ENCODE measurements at regions not wholly inside any gene's neighbourhood (a gene's known extent, or its start where the extent isn't known, plus 50 kb on each side); places are given as distances from the start of the nearest gene placed in this dataset.

DNA sequence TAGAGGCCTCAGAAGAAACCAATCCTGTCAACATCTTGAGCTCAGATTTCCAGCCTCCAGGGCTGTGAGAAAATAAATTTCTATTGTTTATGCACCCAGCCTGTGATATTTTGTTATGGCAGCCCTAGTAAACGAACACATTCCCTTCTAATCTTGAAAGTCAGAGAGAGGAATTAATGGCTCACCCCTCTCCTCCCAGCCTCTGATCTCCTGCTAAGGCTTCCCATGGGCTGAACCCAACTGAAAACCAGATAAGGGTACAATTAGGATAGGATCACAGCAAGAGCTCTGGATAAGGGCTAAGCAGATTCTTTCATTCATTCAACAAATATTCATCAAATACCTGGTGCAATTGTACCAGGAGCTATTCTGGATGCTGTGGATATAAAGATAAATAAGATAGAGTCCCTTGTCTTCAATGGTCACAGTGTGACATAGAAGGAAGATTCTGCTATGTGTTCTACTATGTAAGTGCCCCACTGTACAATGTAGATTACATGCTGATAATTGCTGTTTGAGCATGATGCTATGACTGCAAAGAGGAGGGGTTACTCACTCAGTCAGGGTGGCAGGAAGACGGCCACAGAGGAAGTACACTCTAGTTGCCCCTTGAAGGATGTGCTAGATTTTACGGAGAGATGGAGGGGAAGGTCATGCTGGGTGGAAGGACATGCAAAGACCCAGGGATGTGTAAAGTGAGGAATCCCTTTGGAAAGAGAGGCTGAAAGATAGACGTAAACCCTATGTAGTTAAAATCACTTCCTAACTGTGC lies 203.3 kb upstream of the JUN start:
- POLR2A ChIA-PET, result no interaction called here
- H3K4me3 ChIP-seq (ENCODE audit: low read depth, low read length), result no peak overlapping the region
- TF ChIP-seq, protein P1, sequence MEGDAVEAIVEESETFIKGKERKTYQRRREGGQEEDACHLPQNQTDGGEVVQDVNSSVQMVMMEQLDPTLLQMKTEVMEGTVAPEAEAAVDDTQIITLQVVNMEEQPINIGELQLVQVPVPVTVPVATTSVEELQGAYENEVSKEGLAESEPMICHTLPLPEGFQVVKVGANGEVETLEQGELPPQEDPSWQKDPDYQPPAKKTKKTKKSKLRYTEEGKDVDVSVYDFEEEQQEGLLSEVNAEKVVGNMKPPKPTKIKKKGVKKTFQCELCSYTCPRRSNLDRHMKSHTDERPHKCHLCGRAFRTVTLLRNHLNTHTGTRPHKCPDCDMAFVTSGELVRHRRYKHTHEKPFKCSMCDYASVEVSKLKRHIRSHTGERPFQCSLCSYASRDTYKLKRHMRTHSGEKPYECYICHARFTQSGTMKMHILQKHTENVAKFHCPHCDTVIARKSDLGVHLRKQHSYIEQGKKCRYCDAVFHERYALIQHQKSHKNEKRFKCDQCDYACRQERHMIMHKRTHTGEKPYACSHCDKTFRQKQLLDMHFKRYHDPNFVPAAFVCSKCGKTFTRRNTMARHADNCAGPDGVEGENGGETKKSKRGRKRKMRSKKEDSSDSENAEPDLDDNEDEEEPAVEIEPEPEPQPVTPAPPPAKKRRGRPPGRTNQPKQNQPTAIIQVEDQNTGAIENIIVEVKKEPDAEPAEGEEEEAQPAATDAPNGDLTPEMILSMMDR (IDR thresholded peaks at IDR 0.05; ENCODE audit: insufficient read depth, low read length, missing control alignments), result no peak
- DNase-seq (ENCODE audit: low read depth, low spot score), result no peak
- CTCF ChIA-PET, result interaction anchor here (0.9 kb wide), 1 partner anchor 712 kb away, joined by 3 read pairs; no protein-coding TSS in a partner anchor

DNA sequence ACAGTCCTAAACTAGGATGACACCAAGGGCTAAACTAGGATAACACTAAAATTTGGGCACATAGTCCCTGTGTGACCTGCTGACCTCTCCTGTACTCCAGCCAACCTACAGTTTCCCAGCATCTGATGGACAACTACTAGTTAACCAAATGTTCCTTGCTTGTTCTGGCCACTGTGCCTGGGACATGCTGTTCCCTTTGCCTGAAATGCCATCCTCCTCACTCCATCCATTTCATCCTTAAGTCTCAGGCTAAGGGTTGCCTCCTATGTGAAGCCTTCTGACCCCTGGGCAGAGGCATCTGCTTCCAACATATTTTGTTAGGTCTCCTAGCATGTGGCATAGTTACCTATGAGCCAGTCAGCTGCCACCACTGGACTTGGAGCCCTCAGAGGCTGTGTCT lies 204.9 kb upstream of the JUN start:
- ChIA-PET CTCF (no interaction called here), POLR2A (no interaction called here)
- H3K4me3 ChIP-seq (ENCODE audit: low read depth, low read length), result no peak overlapping the region
- TF ChIP-seq, protein P1 (IDR thresholded peaks at IDR 0.05; ENCODE audit: insufficient read depth, low read length, missing control alignments), result no peak
- no peak for DNase-seq (ENCODE audit: low read depth, low spot score)

DNA sequence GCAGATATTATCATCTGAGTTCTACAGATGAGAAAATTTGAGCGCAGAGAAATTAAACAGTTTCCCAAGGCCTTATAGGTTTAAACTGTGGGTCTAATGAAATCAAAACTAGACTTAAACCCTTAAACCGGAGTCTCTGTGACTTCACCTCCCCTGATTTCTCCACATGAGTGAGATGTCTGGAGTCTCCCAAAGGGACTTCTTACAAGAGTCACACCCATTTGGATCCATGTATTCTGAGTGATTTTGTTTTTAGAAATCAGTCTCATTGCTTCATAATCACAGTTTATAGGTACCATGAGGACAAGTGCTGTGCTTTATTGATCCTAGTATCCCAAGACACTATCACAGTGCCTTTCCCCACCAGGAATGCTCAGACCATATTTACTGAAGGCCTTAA lies 206.0 kb upstream of the JUN start:
- H3K4me3 ChIP-seq (ENCODE audit: low read depth, low read length), result no peak overlapping the region
- POLR2A ChIA-PET, result no interaction called here
- TF ChIP-seq, protein P1 (IDR thresholded peaks at IDR 0.05; ENCODE audit: insufficient read depth, low read length, missing control alignments), result no peak
- DNase-seq (ENCODE audit: low read depth, low spot score), result no peak
- CTCF ChIA-PET, result no interaction called here

DNA sequence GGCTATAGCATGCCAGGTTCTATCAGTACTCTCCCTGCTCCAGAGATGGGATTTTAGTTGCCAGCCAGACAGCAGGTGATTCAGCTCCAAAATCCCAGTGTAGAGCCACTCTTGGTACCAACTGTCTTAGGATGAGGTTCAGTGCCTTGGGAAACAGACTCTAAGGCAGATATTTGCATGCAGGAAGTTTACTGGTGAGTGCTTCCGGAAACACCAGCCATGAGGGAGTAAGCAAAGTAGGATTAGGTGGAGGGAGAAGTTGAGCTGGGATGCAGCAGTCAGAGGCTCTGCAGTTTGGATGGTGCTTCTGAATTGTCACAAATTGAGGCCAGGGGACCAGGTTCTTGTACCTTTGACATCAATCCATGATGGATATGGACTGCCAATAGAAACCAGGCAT lies 207.5 kb upstream of the JUN start:
- no peak overlapping the region for H3K4me3 ChIP-seq (ENCODE audit: low read depth, low read length)
- DNase-seq (ENCODE audit: low read depth, low spot score), result no peak
- CTCF ChIA-PET, result interaction anchor here (2.2 kb wide), 1 partner anchor 8 kb away, joined by 8 read pairs; no protein-coding TSS in a partner anchor
- TF ChIP-seq, protein P1 (IDR thresholded peaks at IDR 0.05; ENCODE audit: insufficient read depth, low read length, missing control alignments), result no peak
- POLR2A ChIA-PET, result no interaction called here

DNA sequence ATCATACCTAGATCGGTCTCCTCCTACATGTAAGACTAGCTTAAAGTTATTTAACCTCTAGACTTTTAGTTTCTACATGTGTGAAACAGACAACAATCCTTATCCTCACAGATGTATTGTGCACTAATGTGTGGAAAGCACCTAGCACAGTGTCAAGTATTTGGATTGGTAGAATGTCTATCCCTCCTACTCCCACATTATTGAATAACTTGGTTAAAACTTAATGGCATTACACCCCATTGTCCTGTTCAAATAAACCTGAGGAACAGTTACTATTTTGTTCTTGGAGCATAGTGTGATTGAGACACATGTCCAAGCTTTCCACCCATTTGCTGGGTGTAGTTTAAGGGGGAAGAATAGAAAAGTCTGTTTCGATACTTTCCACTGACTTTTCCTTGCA lies 208.8 kb upstream of the JUN start:
- H3K4me3 ChIP-seq (ENCODE audit: low read depth, low read length), result no peak overlapping the region
- POLR2A ChIA-PET, result no interaction called here
- DNase-seq (ENCODE audit: low read depth, low spot score), result no peak
- CTCF ChIA-PET, result interaction anchor here (2.2 kb wide), 1 partner anchor 9 kb away, joined by 8 read pairs; no protein-coding TSS in a partner anchor
- TF ChIP-seq, protein P1 (IDR thresholded peaks at IDR 0.05; ENCODE audit: insufficient read depth, low read length, missing control alignments), result no peak

DNA sequence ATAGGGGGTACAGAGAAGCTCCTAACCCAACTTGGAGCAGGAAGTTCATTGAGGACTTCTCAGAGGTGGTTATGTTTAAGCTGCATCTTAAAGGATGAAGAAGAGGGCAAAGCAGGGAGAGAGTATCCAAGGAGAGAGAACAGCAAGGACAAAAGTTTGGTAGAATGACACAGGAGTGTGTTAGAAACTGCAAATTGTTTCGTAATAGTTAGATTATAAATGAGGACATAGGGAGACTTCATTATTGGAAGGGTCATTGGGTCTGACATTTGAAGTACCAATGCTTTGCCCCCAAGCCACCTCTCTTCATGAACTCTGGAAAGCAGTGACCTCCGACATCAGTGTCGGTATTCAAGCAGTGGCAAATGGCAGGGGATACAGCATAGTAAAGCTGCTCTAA lies 209.6 kb upstream of the JUN start:
- H3K4me3 ChIP-seq (ENCODE audit: low read depth, low read length), result no peak overlapping the region
- TF ChIP-seq, protein P1 (IDR thresholded peaks at IDR 0.05; ENCODE audit: insufficient read depth, low read length, missing control alignments), result no peak
- POLR2A ChIA-PET, result interaction anchor here (0.6 kb wide), 1 partner anchor 84 kb away, joined by 3 read pairs; no protein-coding TSS in a partner anchor
- CTCF ChIA-PET, result interaction anchor here (2.2 kb wide), 1 partner anchor 10 kb away, joined by 8 read pairs; no protein-coding TSS in a partner anchor
- no peak for DNase-seq (ENCODE audit: low read depth, low spot score)
